ENCODE measurements at regions not wholly inside any gene's neighbourhood (a gene's known extent, or its start where the extent isn't known, plus 50 kb on each side); places are given as distances from the start of the nearest gene placed in this dataset.
"Not testable (repeated sequence)": the region's sequence is repeated elsewhere in the genome, so short reads cannot be mapped to it uniquely, and the experiment has no call there.

GRCh38 chr3:147153830-147154539, 252.4 kb downstream of the ZIC4 start:
- DNase-seq (ENCODE audit: low spot score): no peak

- no peak for DNase-seq (ENCODE audit: low spot score)
Measured at GRCh38 chr3:147152476-147152875, 253.9 kb downstream of the ZIC4 start.

GRCh38 chr3:147141516-147142288, 264.6 kb downstream of the ZIC4 start:
- no peak for DNase-seq (ENCODE audit: low spot score)

- DNase-seq (ENCODE audit: low spot score): no peak
Measured at GRCh38 chr3:147139341-147139740, 267.0 kb downstream of the ZIC4 start.

GRCh38 chr3:147132168-147132567, 274.2 kb downstream of the ZIC4 start:
- no peak for DNase-seq (ENCODE audit: low spot score)

- DNase-seq (ENCODE audit: low spot score): no peak
Measured at GRCh38 chr3:147130461-147130860, 275.9 kb downstream of the ZIC4 start.

GRCh38 chr3:147129665-147130064, 276.7 kb downstream of the ZIC4 start:
- DNase-seq (ENCODE audit: low spot score): no peak

- no peak for DNase-seq (ENCODE audit: low spot score)
Measured at GRCh38 chr3:147122350-147122749, 284.0 kb downstream of the ZIC4 start.

- no peak for DNase-seq (ENCODE audit: low spot score)
Measured at GRCh38 chr3:147119989-147120388, 286.4 kb downstream of the ZIC4 start.

GRCh38 chr3:147119346-147119745, 287.0 kb downstream of the ZIC4 start:
- no peak for DNase-seq (ENCODE audit: low spot score)

- DNase-seq (ENCODE audit: low spot score): no peak
Measured at GRCh38 chr3:147118611-147119010, 287.7 kb downstream of the ZIC4 start.

GRCh38 chr3:147117631-147118030, 288.7 kb downstream of the ZIC4 start:
- no peak for DNase-seq (ENCODE audit: low spot score)

GRCh38 chr3:147113293-147114044, 292.9 kb downstream of the ZIC4 start:
- DNase-seq (ENCODE audit: low spot score): no peak

- no peak for DNase-seq (ENCODE audit: low spot score)
Measured at GRCh38 chr3:147099076-147099475, 307.3 kb downstream of the ZIC4 start.

GRCh38 chr3:147090461-147090860, 315.9 kb downstream of the ZIC4 start:
- no peak for DNase-seq (ENCODE audit: low spot score)

- DNase-seq (ENCODE audit: low spot score): no peak
Measured at GRCh38 chr3:147089286-147089685, 317.1 kb downstream of the ZIC4 start.

GRCh38 chr3:147059500-147059899, 346.8 kb downstream of the ZIC4 start:
- DNase-seq (ENCODE audit: low spot score): not testable (repeated sequence)

GRCh38 chr3:147049821-147050220, 356.5 kb downstream of the ZIC4 start:
- DNase-seq (ENCODE audit: low spot score): no peak

- no peak for DNase-seq (ENCODE audit: low spot score)
Measured at GRCh38 chr3:147049305-147049704, 357.0 kb downstream of the ZIC4 start.

GRCh38 chr3:147046916-147047315, 359.4 kb downstream of the ZIC4 start:
- no peak for DNase-seq (ENCODE audit: low spot score)

- DNase-seq (ENCODE audit: low spot score): no peak
Measured at GRCh38 chr3:147038481-147038880, 367.9 kb downstream of the ZIC4 start.

- no peak for DNase-seq (ENCODE audit: low spot score)
Measured at GRCh38 chr3:147034359-147034758, 372.0 kb downstream of the ZIC4 start.

- DNase-seq (ENCODE audit: low spot score): no peak
Measured at GRCh38 chr3:147030274-147030673, 376.1 kb downstream of the ZIC4 start.

Measured in putamen (tissue), 1 donor.